GM19395 (cell line): ENCODE measurements at regions not wholly inside any gene's neighbourhood (a gene's known extent, or its start where the extent isn't known, plus 50 kb on each side); places are given as distances from the start of the nearest gene placed in this dataset.
"Not testable (repeated sequence)": the region's sequence is repeated elsewhere in the genome, so short reads cannot be mapped to it uniquely, and the experiment has no call there.

ENCODE experiments used
- ATAC-seq: cut with Tn5 transposase; IDR thresholded peaks from one replicate; pipeline ENCODE4 v1.9.1; 2021; ENCODE audit warnings: mild to moderate bottlenecking, moderate library complexity; ENCODE audit not compliant: unreplicated experiment

DNA sequence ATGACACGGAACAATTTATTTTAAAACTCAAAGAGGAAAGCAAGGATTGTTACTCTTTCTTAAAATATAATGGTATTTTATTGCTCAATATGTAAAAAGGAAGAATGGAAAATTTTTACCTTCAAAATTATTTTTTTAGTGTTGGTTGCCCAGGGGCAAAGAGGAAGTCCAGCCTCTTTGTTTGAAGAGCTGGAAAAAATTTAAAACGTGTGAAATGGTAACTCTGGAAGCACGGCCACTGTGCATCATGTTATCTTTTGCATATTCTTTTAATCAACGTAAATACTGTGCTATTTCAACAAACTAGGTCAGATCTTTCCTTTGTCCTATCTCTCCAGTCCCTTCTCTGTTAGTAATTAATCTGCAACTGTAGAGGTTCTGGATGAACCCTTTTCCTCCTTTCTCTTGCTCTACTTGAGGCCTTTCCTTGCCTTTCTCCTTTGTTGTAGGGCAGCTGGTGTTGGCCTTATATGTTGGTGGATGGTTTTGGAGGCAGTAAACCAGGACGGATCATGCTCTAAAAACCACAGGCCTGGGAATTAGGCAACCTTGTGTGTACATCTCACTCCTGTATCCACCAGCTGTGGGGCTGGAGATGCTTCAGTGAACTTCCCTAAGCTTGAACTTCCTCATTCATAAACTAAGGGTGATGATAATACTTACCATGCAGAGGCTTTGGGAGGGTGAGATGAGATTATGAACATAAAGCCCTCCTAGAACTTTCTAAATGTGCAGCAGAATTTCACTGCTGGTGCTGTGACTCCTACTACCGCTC, 143.3 kb downstream of the PRL start:
- peak; percentile 63 for ATAC-seq

DNA sequence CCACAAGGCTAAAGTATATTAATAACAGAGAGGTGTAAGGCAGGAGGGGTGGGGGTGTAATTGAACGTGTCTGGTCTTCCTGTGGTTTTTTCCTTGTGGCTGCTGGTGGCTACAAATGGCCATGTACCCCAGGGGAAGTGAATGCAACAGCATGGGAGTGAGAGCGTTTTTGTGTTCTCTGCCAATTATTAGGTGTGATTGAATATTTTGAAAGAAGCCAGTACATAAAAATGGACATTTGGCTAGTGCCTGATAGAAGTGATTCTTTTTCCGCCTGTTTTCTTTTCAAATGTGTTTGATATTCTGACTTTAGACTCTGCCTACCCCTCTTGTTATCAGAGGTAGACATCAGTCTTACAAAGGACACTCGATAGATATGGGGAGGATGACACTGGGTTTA, 141.3 kb downstream of the PRL start:
- no peak for ATAC-seq

DNA sequence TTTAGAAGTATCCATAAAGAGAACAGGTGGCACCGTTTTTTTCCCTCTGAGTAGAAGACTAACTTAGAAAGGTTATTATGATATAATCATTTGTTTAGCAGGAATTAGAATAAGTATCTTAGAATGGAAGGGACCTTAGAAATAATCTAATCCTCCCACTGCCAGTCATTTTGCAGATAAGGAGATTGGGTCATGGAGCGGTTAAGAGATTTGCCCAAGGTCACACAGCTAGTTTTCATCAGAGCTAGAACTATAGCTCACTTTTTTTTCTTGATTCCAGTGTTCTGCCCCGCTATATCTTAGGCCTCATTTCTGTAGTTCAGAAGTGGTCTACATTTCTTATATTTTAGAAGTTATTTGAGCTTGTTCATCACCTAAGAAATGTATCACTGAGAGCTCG, 139.6 kb downstream of the PRL start:
- no peak for ATAC-seq

DNA sequence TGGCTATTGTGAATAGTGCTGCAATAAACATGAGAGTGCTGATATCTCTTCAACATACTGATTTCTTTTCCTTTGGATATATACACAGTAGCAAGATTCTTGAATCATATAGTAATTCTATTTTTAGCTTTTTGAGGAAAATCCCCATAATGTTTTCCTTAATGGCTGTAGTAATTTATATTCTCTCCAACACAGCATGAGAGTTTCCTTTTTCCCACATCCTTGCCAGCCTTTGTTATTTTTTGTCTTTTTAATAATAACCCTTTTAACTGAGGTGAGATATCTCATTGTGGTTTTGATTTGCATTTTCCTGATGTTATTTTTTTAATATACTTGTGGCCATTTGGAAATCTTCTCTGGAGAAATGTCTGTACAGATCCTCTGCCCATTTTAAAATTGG, 132.6 kb downstream of the PRL start:
- no peak for ATAC-seq

DNA sequence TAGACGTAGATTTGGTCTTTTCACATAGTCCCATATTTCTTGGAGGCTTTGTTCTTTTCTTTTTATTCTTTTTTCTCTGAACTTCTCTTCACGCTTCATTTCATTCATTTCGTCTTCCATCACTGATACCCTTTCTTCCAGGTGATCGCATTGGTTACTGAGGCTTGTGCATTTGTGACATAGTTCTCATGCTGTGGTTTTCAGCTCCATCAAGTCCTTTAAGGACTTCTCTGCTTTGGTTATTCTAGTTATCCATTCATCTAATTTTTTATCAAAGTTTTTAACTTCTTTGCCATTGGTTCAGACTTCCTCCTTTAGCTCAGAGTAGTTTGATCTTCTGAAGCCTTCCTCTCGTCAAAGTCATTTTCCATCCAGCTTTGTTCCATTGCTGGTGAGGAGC, 125.8 kb downstream of the PRL start:
- ATAC-seq: not testable (repeated sequence)

DNA sequence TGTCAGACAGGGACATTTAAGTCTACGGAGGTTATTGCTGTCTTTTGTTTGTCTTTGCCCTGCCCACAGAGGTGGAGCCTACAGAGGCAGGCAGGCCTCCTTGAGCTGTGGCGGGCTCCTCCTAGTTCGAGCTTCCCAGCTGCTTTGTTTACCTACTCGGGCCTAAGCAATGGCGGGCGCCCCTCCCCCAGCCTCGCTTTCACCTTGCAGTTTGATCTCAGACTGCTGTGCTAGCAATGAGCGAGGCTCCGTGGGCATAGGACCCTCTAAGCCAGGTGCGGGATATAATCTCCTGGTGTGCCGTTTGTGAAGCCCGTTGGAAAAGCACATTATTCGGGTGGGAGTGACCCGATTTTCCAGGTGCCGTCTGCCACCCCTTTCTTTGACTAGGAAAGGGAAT, 125.0 kb downstream of the PRL start:
- not testable (repeated sequence) for ATAC-seq

DNA sequence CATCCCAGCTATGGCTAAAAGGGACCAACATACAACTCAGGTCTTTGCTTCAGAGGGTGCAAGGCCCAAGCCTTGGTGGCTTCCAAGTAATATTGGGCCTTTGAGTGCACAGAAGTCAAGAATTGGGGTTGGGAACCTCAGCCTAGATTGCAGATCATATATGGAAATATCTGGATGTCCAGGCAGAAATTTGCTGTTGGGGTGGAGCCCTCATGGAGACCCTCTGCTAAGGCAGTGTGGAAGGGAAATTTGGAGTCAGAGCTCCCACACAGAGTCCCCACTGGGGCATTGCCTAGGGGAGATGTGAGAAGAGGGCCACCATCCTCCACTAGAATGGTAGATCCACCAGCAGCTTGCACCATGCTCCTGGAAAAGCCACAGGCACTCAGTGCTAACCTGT, 123.5 kb downstream of the PRL start:
- ATAC-seq: no peak

DNA sequence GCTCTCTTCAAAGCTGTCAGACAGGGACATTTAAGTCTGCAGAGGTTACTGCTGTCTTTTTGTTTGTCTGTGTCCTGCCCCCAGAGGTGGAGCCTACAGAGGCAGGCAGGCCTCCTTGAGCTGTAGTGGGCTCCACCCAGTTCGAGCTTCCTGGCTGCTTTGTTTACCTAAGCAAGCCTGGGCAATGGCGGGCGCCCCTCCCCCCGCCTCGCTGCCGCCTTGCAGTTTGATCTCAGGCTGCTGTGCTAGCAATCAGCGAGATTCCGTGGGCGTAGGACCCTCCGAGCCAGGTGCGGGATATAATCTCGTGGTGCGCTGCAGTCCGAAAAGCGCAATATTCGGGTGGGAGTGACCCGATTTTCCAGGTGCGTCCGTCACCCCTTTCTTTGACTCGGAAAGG, 116.6 kb downstream of the PRL start:
- ATAC-seq: not testable (repeated sequence)

DNA sequence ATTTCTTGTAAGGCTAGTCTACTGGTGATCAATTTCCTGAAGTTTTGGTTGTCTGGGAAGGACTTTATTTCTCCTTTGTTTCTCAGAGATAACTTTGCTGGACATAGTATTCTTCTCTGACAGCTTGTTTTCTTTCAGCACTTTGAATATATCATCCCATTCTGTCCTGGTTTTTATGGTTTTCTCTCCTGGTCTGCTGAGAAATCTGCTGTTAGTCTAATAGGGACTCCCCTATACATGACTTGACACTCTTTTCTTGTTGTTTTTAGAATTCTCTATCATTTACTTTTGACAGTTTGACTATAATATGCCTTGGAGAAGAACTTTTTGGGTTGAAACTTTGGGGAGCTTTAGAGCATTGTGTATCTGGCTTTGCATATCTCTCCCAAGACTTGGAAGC, 112.5 kb downstream of the PRL start:
- ATAC-seq: no peak

DNA sequence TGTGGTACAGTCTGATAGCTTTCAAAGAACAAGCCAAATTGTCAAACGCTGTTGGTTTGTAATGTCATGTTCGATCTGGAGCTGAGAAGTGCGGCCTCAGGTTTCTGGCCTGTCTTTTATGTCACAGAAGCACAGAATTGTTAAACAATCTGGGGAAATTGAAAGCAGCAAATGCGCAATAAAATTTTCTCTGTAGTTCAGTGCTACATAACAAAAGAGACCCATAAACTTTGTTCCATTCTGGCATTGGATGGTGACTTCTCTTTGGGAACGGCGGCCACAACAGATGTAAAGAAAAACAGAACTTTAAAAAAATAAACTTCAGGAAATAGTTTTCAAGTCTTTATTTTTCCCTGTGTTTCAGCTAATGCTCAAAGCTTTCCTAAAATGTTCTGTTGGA, 106.9 kb downstream of the PRL start:
- no peak for ATAC-seq

DNA sequence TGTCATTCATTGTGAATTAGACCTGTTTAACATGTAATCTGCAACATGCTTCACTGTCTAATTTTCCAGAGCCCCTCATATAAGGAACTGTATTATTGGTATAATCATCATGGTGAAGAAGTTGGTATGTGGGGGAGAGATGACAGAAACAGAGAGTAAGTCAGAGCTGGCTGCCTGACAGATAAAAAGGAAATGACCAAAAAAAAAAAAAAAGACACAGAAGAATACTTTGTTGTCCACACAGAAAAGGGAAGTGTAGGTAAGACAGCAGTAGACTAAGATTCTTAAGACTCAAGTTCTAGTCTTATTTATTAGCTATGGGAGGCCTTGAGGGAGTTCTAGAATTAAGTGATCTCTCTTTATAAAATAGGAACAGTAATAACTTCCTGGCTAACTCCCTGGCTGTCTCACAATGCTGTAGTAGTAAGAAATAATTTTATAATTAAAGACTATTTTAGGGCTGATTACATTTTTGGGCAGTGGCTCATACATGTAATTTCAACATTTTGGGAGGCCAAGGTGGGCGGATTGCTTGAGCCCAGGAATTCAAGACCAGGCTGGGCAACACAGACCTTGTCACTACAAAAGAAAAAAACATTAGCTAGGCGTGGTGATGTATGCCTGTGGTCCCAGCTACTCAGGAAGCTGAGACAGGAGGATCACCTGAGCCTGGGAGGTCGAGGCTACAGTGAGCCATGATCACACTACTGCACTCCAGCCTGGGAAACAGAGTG, 102.5 kb downstream of the PRL start:
- peak; percentile 87 for ATAC-seq

DNA sequence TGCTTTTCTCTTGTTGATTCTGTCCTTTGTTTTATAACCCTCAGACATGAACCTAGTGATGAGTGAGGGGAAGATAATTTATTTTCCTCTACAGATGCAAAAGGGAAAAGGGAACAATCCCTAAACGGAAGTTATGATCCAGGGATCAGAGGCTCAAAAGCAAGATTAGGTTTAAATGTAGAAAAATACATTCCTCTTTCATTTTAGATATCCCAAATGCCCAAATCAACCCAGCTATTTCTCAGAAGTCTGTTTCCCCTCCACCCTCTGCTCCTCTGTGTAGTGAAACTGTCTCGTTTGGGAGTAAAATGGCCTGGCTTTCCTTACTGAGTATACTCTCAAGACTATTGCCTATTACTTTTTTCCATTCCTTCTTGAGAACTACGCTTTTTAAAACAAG, 97.1 kb downstream of the PRL start:
- no peak for ATAC-seq

DNA sequence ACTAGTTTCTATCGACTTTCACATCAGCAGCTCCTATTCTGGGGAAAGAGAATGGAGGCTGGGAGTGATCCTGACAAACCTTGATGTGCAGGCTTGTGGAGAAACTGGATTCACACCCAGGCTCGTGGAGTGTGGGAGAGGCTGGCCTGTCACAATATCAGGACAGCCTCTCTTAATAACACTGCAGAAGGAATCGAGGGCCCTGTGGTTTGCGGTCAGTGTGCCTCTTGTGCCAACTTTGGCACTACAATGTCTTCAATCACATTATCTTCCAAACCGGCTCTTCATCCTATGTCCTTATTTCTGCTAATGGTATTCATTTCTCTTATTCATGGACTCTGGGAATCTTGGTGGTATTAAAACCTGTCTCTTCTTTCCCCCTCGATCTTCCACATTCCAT, 92.7 kb downstream of the PRL start:
- ATAC-seq: no peak

DNA sequence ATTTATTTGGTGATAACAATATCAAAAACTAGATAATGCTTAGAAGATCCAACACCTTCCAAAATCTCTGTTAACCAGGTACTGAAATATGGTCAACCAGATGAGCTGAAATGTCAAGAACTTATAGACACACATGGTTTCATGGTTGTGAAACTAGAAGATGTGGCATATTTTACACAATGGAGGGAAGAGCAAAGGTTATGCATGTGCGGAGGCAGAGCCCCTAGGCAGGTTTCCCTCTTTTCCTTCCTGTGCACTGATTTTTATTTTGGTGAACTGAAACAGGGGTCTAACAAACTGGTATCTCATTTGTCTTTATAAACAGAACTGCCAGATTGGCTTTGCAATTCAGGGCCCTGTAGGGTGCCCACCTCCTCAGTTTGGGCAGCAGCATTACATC, 91.6 kb downstream of the PRL start:
- ATAC-seq: no peak

DNA sequence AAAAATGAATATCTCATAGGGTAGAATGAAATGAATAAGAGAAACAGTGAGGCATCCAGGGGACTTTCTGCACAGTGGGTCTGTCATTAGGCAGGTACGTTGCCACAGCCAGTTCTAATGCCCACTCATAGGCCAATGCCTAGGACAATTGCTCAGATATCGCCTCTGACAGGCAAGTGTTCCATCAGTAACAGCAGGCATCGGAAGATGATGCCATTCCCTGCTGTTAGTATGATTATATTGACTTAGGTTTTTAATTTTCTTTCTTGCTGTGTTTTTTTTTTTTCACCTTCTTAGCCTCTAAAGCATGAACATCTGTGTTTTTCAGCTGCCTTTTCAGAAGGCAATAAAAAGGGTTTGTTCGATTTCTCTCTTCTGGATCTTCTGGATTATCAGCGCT, 90.7 kb downstream of the PRL start:
- no peak for ATAC-seq

DNA sequence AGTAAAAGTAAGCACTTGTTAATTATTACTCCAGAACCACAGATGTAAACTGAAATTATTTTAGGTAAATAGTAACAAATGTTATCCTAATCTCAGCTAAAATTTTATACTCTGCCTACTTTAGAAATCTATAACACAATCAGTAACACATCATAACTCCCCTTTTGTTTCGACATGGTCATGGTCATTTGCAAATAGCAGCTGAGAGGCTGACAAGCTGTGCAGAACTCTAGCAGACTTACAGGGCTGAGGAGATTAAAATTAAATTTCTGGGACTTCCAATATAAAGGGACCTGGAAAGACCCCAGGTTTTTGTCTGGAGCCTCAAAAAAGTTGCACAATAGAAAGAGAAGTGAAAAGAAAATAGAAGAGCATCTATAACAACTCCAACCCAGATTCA, 88.8 kb downstream of the PRL start:
- ATAC-seq: no peak

DNA sequence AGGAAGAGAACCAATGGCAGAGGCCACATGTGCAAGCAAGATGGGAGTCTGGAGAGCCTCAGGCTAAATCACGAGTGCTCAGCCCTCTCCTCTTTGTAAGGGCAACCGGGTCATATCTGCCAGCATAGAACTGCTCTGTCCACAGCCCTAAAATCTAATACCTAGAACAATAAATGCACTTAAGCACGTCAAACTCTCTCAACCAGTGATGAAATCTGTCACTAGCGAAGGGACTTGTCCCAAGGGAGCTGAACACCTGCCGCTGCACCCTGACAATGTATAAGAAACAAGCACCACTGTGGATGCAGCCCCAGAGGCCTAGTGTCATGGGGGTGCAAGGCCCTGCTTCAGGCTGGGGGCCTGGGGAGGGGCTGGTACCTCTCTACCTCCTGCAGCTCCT, 82.5 kb downstream of the PRL start:
- no peak for ATAC-seq

DNA sequence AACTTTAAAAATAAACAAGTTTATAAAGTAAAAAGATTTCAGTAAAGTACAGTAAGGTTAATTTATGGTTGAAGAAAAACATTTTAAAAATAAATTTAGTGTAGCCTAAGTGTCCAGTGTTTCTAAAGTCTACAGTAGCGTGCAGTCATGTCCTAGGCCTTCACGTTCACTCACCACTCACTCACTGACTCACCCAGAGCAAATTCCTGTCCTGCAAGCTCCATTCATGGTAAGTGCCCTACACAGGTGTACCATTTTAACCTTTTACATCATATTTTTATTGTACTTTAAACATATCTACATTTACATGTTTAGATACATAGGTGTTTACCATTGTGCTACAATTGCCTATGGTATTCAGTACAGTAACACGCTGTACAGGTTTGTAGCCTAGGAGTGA, 81.4 kb downstream of the PRL start:
- ATAC-seq: not testable (repeated sequence)

DNA sequence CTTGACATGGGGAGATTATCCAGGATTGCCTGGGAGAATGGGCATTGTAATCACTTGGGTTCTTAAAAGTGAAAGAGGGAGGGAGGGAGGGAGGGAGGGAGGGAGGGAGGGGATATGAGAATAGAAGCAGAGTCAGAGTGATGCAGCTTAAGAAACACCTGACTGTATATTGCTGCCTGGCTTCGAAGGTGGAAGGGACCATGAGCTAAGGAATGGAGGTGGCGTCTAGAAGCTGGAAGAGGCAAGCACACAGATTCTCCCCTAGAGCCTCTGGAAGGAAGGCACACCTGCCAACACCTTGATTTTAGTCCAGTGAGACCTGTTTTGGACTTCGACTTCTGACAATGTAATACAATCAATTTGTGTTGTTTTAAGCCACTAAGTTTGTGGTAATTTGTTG, 78.4 kb downstream of the PRL start:
- no peak for ATAC-seq

DNA sequence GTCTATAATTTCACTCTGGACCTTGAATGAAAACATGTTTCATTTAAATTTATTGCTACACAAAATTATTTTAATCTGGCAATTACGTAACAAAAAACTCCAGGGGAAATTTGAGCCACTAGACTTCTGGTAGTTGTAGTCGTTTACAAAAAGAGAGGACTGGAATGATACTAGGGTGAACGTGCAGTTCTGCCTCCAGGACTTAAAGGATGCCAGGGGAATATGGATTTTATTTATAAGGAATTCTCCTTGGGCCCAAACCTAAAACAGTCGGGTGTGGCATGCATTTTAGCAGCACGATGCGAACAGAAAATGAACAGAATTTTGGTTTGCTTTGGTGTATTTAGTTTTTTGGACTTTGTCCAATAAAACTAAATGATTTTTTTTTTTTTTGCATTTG, 76.9 kb downstream of the PRL start:
- no peak for ATAC-seq

DNA sequence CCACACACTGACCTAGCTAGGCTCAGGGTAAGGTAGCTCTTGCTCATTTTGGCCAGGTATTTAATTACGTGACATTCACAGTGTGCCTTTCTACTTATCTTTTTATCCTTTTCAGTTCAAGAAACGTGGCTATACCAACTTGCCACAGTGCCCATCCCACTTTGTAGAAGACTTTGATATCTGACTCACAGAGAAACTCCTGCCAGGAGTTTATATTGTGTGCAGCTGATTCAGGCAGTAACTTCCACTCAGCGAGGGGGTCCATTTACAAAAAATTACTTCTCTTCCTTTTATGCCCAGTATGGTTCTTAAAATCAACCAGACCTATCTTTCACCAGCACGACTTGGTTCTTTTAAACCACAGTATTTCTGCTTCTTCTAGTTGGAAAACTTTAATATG, 75.6 kb downstream of the PRL start:
- no peak for ATAC-seq

DNA sequence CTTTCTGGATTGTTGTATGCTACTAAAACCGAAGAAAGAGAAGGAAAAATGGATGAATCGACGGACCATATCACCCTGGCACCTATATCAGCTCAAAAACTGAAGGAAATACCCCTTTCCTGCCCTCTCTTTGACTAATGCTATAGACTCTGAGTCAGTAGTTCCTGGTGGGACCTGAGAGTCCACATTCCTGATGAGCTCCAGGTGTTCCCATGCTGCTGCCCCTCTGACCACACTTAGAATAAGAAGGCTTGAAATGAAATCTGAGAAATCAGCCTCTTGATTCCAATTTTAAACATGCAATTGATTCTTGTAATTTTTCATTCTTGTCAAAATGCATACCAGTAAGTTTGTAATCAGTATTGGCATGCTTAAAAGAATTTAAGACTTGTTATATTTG, 75.2 kb downstream of the PRL start:
- ATAC-seq: no peak

DNA sequence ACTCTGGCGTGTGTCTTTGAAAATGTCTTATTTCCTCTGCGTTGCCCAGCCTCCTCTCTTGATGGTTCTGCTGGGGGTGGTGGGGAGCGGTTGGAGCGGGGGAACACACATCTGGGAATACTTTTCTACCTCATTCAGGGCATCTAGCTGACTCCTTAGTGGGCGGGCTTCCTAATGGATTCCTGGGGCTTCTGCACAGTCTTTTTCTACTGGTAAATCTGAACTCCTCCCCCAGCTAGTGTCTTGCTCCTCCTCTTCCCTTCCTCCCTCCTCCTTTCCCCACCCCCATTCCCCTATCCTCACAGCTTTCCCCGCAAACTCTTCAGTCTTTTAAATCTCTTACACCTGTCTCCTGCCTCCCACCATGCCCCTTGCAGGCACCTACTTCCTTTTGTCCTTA, 74.4 kb downstream of the PRL start:
- ATAC-seq: no peak
